HG02981 (cell line): ENCODE measurements at regions not wholly inside any gene's neighbourhood (a gene's known extent, or its start where the extent isn't known, plus 50 kb on each side); places are given as distances from the start of the nearest gene placed in this dataset.

Experiments used
- ATAC-seq: cut with Tn5 transposase; IDR thresholded peaks from one replicate; pipeline ENCODE4 v1.9.1; 2021; ENCODE audit warnings: mild to moderate bottlenecking, moderate library complexity; ENCODE audit not compliant: unreplicated experiment

- ATAC-seq = no peak
Observed at GRCh38 chr5:74082512-74083055, 456.6 kb downstream of the ARHGEF28 start.

- ATAC-seq = no peak
Observed at GRCh38 chr5:74081126-74081525, 455.1 kb downstream of the ARHGEF28 start.

GRCh38 chr5:74079971-74080556 lies 454.1 kb downstream of the ARHGEF28 start:
- ATAC-seq = no peak

GRCh38 chr5:74075501-74076484 lies 449.8 kb downstream of the ARHGEF28 start:
- ATAC-seq = no peak

- no peak for ATAC-seq
Observed at GRCh38 chr5:74074111-74074510, 448.1 kb downstream of the ARHGEF28 start.

- no peak for ATAC-seq
Observed at GRCh38 chr5:74073257-74073656, 447.3 kb downstream of the ARHGEF28 start.

GRCh38 chr5:74072646-74073045 lies 446.6 kb downstream of the ARHGEF28 start:
- no peak for ATAC-seq

- ATAC-seq = no peak
Observed at GRCh38 chr5:74070766-74071165, 444.8 kb downstream of the ARHGEF28 start.

- ATAC-seq = no peak
Observed at GRCh38 chr5:74069741-74070140, 443.7 kb downstream of the ARHGEF28 start.

GRCh38 chr5:74067748-74068541 lies 441.9 kb downstream of the ARHGEF28 start:
- ATAC-seq = no peak

GRCh38 chr5:74064911-74065310 lies 438.9 kb downstream of the ARHGEF28 start:
- ATAC-seq = no peak

- no peak for ATAC-seq
Observed at GRCh38 chr5:74064225-74064624, 438.2 kb downstream of the ARHGEF28 start.

GRCh38 chr5:74063821-74064220 lies 437.8 kb downstream of the ARHGEF28 start:
- ATAC-seq = no peak

- ATAC-seq = no peak
Observed at GRCh38 chr5:74063346-74063745, 437.4 kb downstream of the ARHGEF28 start.

- ATAC-seq = no peak
Observed at GRCh38 chr5:74061292-74061691, 435.3 kb downstream of the ARHGEF28 start.

GRCh38 chr5:74059706-74060105 lies 433.7 kb downstream of the ARHGEF28 start:
- no peak for ATAC-seq

GRCh38 chr5:74056789-74057164 lies 430.8 kb downstream of the ARHGEF28 start:
- no peak for ATAC-seq

- no peak for ATAC-seq
Observed at GRCh38 chr5:74056107-74056788, 430.3 kb downstream of the ARHGEF28 start.

GRCh38 chr5:74055486-74056106 lies 429.6 kb downstream of the ARHGEF28 start:
- ATAC-seq = no peak
